ENCODE measurements at regions not wholly inside any gene's neighbourhood (a gene's known extent, or its start where the extent isn't known, plus 50 kb on each side); places are given as distances from the start of the nearest gene placed in this dataset.

DNA sequence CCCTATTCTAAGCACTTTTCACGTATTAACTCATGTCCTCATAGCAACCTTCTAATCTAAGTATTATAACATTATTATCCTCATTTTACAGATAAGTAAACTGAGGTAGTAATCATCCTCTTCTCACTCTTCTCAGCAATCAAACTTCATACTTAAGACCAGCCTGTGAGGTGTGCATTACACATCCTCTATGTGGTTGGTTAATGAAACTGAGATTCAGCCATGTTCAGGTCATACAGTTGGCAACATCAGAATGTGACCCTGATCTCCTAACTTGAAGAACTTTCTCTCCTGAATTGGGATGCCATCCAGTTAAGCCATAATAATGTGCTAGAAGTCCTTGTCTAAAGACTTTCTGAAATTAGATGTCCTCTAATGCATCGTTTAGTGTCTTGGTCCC, 275.1 kb upstream of the ANKRD55 start:
- no peak for DNase-seq

- no peak for DNase-seq
These were observed 274.3 kb upstream of the ANKRD55 start for GRCh38 chr5:56507351-56507930.

- DNase-seq = no peak
These were observed 273.3 kb upstream of the ANKRD55 start for GRCh38 chr5:56506211-56506965.

DNA sequence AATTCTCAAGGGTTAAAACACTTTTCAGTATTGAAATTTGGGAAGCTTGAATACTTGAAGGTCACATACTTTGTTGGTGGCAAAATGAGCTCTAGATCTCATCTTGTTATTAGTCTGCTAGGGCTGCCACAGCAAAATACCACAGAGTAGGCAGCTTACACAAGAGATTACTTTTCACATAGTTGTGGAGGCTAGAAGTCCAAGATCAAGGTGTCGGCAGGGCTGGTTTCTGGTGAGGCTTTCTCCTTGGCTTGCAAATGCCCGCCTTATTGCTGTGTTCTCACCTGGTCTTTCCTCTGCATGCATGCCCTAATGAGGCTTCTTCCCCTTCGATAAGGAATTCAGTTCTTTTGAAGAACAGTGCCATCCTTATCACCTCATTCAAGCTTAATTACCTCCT, 270.8 kb upstream of the ANKRD55 start:
- no peak for DNase-seq

- no peak for DNase-seq
These were observed 268.8 kb upstream of the ANKRD55 start for GRCh38 chr5:56501781-56502557.

DNA sequence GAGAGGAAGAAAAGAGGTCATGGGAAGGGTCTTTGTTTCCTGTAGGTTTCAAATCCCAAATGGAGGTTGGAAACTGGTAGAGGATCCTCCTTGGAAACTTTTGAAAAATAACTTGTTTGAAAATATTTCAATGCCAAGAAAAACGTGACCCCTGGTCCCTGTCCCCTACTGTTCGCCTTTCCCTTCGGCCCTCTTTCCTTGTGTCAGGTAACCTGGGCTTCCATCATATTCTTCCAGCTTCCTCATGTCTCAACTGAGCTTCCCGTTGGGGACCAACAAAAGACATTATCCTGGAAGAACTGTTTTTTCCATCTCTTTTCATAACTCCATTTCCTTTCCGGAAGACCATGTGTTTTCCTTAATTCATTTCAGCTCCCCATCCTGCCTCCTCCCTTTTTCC, 266.8 kb upstream of the ANKRD55 start:
- no peak for DNase-seq

DNA sequence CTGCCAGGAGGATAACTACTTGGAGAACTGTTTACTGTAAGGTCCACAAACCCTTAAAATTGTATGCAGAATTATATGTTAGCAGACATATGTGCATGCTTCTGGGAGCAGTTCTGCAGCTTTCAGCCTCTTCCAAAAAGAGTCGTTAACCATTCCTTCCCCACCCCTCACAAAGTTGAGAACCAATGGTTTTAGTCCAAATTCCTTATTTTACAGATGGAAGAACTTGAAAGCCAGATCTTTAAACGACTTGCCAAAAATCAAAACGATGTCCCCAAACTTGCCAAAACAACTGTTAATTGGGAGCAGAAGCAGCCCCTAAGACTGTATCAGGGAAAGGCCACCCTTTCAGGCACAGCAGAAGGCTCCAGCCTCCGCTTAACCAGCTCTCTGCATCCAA, 266.4 kb upstream of the ANKRD55 start:
- DNase-seq = no peak

GRCh38 chr5:56498759-56499395, 265.7 kb upstream of the ANKRD55 start:
- DNase-seq = no peak

GRCh38 chr5:56496581-56497063, 263.5 kb upstream of the ANKRD55 start:
- no peak for DNase-seq

DNA sequence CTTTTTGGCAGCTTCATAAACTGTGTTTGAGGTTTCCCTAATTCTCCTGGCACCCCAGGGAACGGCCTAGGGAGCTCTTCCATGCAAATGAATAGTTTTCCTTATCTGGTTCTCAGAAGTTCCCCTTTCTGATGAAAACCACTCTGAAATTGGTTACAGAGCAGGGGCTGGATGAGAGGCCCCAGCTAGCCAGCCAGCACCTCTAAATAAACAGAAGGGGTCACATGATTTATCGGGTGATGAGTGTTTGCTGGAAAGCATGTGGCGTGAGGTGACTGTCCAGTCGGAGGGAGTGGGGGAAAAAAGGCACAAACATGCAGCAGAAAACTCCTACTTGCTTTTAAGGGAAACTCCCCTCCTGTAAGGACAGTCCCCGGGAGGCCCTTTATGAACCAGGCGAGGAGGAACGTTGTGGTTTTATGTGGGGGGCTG, 261.2 kb upstream of the ANKRD55 start:
- no peak for DNase-seq

DNA sequence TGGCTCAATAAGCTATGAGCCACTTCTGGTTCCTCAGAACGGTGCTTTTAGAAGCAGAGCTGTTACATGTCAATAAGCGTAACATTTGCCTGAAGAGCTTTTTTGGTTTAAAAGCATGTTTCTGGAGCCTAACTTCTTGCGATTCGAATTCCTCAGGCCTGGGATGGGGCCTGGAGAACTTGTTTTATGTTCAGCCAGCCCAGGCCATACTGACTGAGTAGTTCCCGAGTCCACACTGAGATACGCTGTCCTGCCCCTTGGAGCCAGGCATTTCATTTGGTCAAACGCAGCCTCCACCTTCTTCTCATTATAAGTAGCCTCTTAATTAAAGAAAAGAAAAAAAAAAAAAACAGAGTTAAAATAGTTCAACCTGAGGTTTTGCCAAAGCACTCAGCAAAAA, 260.6 kb upstream of the ANKRD55 start:
- no peak for DNase-seq

DNA sequence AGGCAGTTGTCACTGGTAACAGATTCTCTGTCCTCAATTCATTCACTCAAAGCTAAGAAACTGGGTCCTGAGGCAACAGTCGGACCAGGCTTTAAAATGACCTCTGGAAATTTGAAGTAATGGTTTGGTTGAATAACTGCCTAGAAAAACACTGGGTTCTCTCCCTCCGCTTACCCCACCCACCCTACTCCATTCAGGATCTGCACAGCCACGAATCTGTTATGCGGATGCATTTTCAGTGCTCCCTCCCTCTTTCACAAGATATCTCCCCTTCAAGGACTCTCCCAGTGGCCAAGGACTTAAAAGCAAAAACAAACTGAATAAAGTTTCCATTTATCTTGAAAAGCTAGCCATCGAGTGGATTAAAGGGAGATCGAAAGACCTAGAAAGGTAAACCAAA, 260.2 kb upstream of the ANKRD55 start:
- no peak for DNase-seq

DNA sequence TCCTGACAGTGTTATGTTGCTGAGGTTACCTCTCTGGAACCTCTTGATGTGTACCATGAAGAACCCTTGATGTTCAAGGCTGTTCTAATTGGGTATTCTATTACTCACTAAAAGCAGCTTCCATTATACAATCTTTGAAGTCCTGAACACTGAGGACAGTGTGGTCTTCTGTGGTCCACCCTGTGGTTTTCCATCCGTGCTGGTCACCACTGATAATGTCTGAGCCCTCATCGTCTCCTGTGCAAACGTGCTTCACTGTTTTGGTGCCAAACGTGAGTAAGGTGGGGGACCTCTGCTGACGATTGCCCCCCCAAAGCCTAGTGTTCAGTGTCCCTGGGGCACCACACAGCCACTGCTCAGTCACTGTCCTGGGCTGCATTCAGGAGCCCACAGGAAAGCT, 259.7 kb upstream of the ANKRD55 start:
- no peak for DNase-seq

- DNase-seq = no peak
These were observed 257.9 kb upstream of the ANKRD55 start for GRCh38 chr5:56490971-56491468.

DNA sequence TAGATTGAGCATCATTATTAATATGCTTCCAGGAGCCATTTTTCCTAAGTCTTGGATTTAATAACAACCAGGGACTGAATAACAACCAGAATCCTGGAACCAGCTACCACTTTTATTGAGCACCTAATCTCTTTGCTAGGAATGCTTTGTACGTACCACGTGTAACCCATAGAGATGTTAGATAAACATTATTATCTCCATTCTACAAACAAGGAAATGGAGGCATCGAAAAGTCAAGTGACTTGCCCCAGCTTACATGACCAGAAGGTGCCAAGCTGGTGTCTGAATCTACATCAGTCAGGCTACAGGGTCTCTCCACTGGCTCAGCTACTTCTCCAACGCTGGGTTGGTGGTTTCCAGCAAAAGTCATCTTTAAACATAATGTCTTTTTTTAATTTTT, 256.1 kb upstream of the ANKRD55 start:
- no peak for DNase-seq

- no peak for DNase-seq
These were observed 254.5 kb upstream of the ANKRD55 start for GRCh38 chr5:56487528-56488115.

DNA sequence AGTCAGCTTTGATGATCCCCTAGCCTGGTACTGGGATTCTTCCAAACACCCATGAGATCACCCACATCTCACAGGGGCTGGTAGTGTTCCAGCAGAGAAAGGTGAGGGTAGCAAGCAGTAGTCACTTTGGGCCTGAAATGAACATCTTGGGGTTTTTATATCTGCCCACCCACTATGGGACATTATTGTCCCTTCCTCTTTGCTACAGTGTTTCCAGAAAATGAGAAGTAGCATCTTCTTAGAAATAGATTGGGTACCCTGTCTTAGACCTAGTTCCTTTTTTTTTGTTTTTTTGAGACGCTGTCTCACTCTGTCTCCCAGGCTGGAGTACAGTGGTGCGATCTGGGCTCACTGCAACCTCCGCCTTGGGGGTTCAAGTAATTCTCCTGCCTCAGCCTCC, 249.2 kb upstream of the ANKRD55 start:
- no peak for DNase-seq

GRCh38 chr5:56481428-56482357, 248.6 kb upstream of the ANKRD55 start:
- no peak for DNase-seq

DNA sequence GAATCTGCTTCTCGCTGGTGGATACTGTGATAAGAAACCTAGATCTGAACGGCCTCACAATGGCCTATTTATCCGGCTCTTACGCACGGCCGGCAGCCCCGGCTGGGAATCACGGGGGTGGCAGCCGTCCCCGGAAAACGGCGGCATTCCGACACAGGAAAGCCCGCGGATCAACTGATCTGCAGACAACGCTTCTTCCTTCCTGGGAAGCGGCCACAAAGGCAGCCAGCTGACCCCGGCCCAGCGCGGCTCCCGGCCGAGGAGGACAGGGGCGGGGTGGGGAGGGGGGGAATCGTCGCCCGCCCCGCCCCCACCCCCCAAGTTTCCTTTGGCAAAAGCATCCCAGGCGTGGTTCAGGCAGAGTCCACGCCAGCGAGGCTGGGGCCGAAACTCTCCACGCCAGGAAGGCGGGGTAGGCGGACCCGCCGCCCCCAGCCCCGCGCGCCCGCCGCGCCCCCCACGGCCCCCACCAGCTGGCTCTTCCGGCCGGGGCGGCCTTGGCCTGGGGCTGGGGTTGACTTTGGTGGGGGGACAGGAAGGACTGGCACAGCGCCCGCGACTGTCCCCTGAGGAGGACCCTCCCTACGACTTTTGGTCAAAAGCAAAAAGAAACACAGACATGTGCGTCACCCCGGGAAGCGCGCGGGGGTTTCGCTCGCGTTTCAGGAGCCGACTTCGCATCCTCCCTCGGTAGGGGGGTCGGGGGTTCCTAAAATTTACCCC, 247.7 kb upstream of the ANKRD55 start:
- DNase-seq = no peak

DNA sequence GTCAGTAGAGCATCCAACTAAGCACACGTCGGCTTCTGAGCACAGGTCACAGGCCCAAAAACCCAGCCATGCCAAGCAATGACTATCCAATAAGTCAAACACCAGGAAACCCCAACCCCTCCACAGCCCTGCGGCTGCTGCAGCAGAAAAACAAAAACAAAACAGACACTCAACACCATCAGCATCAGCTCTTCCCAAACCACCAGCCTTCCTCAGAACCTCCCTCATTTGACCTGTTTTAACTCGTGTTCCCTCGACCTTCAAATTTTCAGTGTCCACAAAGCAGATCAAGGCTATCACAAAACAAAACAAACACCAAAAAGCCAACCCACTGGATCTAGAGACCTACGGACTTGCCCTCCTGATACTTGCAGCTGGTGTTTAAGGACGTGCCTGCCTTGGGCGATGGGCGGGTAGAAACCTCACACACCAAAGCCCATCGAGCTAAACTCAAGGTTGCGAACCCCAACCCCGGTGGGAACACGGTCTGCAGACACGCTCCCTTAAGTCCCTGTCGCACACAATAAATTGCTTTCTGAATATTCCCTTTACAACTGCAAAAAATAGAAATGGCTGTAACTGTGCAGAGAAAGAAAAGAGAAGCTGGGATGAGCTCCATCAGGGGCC, 247.1 kb upstream of the ANKRD55 start:
- no peak for DNase-seq

GRCh38 chr5:56479696-56480077, 246.6 kb upstream of the ANKRD55 start:
- DNase-seq = no peak
